NCI-H2227 treated with DMSO at 0.1 percent for 48 hours (cell line): ENCODE measurements at regions not wholly inside any gene's neighbourhood (a gene's known extent, or its start where the extent isn't known, plus 50 kb on each side); places are given as distances from the start of the nearest gene placed in this dataset.

Experiments used
- DNase-seq: peaks from one replicate; lab custom pipeline; 2025; lab: John Stamatoyannopoulos, UW

DNA sequence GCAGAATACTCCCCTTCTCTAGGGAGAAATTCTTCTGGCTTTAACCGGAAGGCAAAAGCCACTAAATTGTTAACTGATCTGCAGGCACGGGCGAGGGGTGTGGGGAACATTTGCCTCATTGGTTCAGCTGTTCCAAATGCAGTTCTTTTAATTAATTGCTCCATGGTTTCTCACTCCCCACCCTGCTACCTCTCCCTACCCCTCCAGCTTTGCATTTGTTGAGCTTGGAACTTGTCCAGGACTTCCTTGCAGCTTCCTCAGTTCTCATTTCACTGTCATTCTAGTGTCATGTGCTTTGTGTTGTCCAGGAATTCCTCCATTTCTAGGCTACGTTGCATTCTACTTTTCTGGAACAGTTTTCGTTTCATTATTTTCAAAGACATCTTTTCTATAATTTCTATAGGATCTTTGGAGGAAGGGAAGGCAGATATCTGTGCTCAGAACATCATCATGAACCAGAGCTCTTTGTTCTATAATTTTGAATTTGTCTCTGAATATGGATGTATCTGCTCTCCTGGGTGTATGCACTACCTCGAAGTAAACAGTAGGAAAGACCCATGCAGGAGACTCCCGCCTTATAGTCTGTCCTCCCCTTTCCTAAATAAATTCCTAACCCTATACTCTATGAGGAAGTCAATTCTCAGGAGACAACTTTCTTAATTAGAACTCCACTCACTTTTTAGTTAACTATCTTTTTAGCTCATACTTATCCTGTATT is 132.4 kb upstream of the LMO4 start:
- no peak for DNase-seq

DNA sequence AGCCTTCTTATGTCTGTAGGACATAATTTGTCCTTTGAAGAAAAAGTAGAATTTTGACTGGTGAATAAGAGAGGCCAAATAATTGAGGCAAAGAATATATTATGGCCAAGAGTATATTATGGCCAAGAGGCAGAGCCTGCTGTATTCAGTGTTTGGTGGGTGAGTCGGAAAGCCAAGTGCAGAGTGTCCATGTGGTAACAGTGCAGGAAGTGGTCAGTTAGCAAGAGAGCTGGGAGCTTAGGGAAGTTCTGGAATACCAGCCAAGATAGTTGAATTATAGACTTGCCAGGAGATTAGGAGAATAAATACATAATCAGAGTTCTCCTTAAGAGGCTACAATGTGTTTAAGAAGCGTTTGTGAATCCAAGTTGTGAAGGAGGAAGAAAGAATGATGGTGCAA is 131.5 kb upstream of the LMO4 start:
- DNase-seq, result no peak

DNA sequence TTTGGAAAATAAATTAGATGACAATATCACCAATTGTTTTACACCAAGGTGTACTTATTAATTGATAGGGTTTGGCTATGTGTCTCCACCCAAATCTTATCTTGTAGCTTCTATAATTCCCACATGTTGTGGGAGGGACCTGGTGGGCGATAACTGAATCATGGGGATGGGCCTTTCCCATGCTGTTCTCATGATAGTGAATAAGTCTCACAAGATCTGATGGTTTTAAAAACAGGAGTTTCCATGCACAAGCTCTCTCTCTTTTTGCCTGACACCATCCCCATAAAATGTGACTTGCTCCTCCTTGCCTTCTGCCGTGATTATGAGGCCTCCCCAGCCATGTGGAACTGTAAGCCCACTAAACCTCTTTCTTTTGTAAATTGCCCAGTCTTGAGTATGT is 131.0 kb upstream of the LMO4 start:
- DNase-seq, result no peak

DNA sequence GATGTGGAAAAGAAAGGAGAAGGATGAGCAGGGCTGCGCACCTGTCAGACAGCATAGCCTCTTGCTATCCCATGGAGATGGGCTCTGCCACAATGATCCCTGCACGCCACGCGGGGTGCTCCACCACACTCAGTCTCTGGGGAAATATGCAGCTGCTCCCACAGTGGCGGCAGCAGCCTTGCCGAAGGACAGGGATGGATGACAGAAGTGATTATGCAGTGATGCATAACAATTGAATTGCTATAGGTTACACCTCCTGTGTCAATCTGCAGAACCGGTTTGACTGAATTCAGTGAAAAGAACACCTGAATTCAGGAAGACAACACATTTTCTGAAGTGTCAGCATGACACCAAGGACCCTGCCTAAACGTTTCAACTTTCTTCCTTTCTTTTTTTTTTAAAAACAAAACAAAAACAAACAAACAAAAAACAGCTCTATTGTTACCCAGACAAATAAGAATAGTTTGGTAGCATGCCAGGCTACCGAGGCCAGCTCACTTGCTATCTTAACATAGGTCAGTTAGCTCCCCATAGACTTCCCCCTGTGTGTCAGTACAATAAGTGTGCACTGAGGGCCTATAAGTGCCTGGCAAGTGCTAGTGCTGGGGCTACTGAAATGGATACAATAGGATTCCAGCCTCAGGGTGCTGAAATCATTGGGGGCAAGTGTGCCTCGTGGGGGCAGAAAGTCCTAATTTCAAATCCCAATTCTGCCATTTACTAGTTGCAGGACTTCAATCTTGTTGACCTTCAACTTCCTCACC is 127.6 kb upstream of the LMO4 start:
- no peak for DNase-seq

DNA sequence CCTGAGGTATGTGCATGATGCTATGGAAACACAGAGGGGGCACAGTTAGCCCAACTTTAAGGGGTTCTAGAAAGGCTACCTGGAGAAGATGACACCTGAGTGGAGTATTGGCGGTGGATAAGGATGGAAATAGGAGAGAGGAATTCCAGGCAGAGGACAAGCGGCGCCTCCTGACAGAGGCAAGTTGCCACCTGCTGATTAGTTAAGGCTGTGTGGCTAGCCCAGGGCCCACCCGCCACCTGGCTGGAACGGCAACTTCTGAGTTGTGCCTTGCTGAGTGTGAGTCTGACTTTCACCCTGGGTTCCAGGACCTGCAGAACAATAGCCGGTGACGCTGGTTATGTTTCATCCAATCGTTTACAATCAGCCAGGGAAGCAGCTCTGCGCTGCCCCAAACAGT is 126.9 kb upstream of the LMO4 start:
- no peak for DNase-seq

DNA sequence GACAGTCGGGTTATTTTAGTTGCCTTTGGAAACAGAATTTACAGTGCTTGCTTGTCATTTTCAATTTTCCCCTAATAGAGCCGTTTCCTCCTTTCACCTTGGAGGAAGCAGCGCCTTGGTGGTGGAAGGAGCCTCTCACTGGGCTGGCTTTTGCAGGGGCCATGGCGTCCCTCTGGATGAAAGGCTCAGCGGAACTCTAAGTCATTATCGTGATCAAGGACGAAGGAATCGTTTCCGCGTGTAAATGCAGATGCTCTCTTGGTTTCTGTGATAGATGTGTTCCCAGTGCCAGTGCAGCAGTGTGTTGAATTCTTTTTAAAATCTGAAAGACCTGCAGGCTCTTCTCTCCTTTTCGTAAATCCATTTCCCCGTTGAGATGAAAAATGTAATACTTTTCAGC is 126.2 kb upstream of the LMO4 start:
- DNase-seq, result no peak

DNA sequence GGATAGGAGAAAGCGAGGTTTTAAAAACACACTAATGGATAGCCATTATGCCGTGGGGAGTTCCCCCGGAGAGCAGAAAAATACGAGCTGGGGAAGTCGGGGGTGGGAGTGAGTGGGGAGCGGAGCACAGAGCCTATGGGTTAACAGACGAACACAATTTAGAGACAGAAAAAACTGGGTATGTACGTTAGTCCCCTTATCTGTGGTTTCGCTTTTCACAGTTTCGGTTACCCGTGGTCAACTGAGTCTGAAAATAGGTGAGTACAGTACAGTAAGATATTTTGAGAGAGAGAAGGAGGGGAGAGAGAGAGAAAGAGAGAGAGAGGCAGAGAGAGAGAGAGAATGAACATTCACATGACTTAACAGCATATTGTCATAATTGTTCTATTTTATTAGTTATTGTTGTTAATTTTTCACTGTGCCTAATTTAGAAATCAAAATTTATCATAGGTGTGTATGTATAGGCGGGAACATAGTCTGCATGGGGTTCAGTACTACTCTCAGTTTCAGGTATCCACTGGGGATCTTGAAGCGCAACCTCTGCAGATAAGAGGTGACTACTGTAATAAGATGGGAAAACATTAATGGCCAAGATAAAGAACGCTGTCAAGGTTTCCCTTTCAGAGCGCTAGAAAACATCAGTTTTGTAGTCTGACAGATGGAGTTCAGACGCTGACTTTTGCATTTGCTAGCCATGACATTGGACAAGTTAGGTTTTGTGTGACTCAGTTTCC is 125.6 kb upstream of the LMO4 start:
- DNase-seq, result no peak

DNA sequence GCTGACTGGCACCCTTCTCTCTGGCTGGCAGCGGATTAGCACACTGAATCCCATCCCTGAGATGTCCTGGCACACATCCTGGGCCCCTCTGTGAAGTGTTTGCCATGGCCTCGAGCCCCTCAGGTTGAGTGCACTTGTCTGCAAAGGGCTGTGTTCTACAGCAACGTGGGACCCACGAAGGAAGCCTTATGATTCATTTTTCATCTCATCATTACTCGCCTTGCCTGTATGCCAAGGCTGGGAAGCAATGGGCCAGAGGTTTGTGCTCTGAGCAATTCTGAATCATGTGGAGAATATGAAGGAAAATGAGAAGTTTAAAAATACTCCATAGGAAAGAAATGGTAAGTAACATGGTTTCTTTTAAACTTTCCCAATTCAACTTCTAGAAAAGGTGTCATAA is 124.8 kb upstream of the LMO4 start:
- DNase-seq, result no peak

DNA sequence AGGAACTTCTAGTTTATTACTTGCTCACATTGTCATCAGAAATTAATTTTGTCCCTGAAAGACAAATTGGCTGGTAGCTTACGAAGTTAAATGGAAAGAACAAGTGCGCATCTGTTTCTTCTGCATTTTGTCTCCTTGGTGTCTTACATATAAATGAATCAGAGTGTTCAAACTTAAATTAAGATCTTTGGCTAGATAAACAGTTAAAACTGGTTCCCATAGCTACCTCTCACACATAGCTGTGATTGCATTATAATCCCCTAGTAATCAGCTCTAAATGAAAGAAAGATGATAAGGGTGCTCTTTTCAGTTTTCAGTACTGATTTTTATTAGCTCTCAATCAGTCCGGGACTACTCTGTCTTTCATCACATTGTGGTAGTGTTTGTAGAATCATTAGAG is 124.2 kb upstream of the LMO4 start:
- DNase-seq, result no peak

DNA sequence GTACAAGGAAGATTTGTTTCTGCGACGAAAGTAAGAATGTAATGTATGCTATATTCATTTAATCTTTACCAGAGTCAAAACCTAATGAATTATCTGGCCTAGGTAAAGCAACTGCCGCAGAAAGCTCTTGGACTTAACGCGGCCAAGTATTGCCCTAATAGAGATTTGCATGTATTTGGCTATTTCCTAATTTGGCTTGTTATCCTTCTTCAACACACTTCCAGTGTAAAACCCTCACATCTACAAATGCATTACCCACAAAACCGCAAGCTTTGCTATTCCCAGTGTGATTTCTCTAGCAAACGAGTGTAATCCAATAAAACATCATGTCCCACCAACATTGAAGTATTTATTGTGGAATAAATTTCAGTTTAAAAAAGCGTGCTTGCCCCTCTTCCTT is 123.8 kb upstream of the LMO4 start:
- no peak for DNase-seq

DNA sequence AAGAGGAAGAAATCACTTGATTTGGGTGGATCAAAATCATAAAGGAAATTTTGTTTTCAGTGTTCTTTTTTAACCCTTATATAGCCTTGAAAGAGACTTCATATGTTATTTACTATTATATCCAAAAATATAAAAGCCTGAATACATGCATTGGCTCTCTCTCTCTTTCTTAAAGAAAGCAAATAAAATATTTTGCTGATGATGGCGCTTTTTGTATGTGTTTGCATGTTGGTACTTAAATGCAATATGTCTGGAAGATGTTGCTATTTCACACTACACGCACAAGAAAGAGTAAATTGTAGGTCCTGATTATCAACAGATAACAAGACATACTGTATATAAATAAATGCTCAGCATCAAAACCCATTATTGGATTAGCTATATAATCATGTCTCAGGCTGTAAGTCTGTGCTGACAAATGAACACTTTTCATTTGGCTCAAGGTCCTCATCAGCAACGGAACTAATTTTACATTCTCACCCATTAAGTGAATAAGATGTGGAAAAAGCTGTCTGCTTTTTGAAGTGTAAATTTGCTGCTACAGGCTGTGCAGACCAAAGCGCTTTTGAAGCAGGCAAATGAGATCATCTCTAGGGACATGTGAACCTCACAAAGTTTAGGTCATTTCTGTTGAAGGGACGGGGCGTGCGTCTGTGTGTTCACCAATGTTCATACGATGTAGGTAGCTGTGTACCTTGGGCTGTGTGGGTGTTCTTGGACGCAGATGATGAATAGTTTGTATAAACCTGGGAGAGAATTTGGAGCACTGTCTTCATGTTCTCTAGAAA is 122.4 kb upstream of the LMO4 start:
- DNase-seq, result no peak

DNA sequence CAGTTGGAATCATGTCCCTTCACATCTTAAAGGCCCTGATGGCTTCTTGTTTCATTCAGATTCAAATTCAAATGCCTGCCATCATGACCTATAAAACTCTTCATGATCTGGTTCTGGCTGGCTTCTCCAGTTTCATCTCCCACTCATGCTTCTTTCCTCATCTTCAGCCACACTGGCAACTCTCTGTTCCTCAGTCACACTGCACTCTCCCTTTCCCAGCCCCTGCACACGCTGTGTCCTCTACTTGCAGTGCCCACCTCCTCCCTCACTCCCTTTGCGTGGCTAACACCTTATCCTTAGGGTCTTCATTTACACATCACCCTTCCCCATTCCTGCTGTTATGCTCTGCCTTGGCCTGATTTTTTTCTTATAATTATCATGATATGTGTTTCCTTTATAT is 120.6 kb upstream of the LMO4 start:
- no peak for DNase-seq

DNA sequence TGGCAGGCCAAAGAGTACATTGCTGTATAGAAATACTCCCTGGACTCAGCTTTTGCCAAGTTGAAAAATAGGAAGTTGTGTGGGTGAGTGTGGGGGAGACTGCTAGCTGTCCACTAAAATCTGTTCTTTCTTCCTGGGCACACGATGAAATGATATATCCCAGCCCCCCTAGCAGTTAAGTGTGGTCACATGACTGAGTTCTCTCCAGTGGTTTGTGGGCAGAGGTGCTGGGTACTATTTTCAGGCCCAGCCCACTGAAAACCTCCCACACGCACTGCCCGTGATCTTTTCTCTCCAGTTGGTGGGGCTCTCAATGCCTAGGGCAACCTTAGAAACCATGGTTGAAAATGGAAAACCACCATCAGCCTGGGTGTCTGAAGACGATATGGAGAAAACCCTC is 119.7 kb upstream of the LMO4 start:
- no peak for DNase-seq

DNA sequence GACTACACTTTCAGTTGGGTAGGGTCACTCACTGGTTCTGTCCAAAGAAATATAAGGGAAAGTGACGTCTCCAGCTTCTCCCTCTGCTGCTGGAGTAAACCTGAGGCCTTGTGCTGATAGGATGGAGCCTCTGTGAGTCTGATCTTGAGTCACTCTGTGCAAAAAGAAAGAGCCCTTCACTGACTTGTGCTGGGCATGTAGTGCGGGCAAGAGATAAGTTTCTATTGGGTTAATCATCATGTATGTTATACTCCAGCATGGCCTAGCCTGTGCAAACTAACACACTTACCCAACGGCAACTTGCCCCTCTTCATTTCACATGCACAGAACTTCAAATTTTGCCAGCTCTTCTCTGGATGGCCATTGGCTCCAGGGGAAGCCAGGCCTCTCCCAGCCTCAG is 118.5 kb upstream of the LMO4 start:
- no peak for DNase-seq

DNA sequence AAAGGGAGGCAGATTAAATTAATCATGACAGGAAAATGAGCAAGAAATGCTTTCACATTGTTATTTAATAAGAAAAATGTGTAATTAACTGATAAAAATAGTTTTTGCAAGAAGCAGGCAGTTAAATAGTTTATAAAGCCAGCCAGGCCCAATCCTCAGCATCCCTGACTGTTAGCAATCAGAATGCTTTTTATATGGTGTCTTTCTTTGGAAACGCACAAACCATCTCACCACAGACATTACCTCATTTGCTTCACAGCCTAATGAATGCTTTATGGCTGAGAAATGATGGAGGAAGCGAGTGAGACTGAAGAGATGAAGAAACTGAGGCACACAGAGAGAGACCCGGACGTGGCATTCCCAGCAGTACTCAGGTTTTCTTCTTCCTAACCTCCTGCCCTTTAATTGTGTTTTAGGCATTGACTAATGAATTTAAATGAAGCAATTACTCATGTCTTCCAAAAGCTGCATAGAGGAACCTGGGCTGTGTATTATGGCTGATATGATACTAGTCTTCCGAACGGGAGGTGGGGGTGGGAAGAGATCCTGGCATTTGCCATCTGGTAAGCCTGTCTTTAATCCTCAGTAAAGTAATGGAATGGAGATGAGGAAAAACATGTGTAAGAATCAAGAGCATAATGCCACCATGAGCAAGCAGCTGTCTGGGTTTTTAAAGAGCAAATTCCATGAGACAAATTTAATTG is 116.1 kb upstream of the LMO4 start:
- no peak for DNase-seq

DNA sequence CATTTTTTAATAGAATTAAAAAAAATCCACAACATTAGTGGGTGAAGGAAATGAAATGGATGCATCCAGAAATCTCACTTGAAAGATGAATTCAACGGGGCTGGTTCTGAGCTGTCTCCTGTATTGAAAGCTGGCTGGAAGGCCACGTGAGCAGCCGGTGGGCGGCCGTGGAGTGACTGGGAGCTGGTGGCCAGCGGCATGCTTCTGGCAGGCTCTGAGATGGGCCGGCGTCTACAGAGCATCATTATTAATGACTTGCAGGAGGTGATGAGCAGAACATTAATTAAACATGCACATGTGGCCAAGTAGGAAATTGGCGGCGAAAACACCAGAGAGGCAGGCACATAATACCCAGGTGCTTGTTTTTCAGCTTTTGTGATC is 115.6 kb upstream of the LMO4 start:
- no peak for DNase-seq

DNA sequence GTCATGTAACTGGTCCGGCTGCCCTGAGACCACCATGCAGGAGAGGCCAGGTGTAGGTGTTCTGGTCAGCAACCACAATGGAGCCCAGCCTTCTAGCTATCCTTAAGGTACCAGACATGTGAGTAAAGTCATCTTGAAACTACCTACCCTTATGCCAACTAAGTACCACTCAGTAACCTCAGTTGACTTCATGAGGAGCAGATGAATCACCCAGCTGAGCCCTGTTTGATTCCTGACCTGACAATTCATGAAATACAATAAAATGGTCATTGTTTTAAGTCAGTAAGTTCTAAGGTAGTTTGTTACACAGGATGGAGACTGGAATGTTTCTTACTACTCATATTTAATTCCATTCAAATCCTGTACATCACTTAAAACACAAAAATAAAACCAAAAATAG is 113.1 kb upstream of the LMO4 start:
- no peak for DNase-seq

DNA sequence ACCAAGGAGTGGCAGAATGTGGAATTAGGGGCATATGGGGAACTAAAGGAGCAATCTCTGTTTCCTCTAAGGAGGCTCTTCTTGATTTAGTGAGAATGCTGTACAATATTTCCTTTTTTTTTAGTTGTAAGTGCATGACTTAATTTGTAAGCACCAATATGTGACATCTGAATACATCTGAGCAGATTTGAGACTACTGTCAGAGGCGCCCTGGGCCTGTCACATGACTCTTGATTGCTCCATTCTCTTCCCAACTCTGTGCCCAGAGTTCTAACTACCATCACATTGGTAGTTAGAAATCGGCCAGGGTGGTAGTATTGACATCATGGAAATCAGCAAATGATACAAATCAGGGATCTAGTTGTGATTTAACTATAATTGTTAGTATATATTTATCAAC is 110.1 kb upstream of the LMO4 start:
- no peak for DNase-seq

DNA sequence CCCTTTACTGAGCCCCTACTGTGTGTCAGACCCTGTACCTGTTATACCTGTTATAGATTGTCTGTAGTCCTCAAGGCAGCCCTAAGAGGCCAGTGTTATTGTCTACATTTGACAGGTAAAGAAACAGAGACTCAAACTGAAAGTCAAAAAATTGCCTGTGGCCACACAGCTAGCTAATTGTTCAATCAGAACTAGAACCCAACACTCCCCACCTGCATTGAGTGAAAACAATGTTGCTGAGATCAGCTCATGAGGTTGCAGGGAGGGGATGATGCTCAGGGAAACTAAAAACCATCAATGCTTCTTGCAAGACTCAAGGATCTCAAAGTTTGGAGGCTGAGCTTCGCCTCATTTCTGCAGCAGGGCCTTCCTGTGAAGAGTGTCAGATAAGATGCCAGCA is 109.5 kb upstream of the LMO4 start:
- no peak for DNase-seq

DNA sequence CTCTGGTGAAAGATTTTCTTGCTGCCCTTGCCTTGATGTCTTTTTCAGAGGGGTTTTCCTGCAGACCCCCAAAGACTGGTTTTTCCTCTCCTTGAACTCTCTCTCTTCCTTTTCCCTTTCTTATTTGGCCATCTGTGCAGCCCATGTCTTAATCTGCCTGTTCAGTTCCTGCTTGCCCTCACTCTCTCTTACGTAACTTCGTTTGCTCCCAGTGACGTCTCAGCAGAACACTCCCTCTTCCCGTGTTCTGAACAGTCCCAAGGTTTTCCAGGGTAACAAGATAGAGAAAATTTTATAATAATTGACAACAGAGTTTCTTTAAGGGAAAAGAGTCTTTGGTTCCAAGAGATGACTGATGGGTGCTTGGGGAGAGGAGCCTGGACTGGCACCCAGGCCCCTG is 109.1 kb upstream of the LMO4 start:
- no peak for DNase-seq

DNA sequence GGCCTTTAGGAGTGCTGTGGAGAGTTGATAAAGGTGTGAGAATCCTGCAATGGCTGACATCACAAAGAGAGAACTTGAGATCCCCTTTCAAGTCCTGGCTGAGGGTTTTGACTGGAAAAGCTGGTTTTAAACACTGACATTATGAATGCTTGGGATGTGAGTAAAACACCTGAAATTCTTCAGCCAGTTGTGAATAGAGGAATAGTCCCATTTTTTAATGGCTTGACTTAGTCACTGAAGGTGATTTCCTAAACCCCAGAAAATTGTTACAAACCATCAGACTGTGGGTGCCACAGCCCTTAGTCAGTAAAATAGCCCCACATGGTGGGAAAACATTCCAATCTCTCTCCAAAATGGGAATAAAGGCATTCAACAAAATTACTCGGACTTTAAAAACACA is 107.7 kb upstream of the LMO4 start:
- no peak for DNase-seq

DNA sequence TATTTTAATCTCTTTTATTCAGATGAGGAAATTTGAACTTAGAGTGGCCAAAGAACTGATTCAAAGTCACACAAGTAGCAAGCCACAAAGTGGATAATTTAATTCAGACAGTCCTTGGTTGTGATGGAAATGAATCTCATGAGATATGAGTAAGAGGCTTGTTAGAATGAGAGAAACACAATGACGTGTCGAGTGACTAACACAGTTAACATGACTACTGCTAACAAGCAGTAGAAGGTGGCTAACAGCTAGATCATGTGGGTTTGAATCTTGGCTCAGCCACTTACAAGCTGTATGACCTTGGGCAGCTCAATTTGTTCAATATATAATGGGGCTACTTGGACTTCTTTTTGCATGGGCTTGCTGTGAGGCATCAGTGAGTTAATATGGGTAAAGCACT is 104.5 kb upstream of the LMO4 start:
- DNase-seq, result no peak
